ENCODE measurements at regions not wholly inside any gene's neighbourhood (a gene's known extent, or its start where the extent isn't known, plus 50 kb on each side); places are given as distances from the start of the nearest gene placed in this dataset.

- TF ChIP-seq POLR2A (IDR thresholded peaks at IDR 0.05; ENCODE audit: low read depth, low read length) (no peak), POLR2AphosphoS5 (IDR thresholded peaks at IDR 0.05; ENCODE audit: low read depth, low read length) (no peak)
Measured at GRCh38 chr7:41391818-41392217, 311.1 kb downstream of the INHBA start.
